Heart left ventricle (tissue), 13 donors: ENCODE measurements at regions not wholly inside any gene's neighbourhood (a gene's known extent, or its start where the extent isn't known, plus 50 kb on each side); places are given as distances from the start of the nearest gene placed in this dataset.

Source experiments
- POLR2A ChIP-seq, 2 donors: fragments of 450-650 bp; IDR thresholded peaks; one replicate each; pipeline ENCODE4 v1.6.1; 2017; ENCODE audit warnings: antibody characterized with exemption in 2 of 2, mild to moderate bottlenecking in 2 of 2, moderate library complexity in 2 of 2
- TF ChIP-seq, protein P1 (sequence below), 12 donors: fragments of 200-600 bp; sonication (generic) in 4 of 12; IDR thresholded peaks; one replicate each; pipeline versions ENCODE4 v1.5.0 to v1.8.0; 2018 to 2022; ENCODE audit warnings: antibody characterized with exemption in 12 of 12, mild to moderate bottlenecking in 5 of 12
- donor health status: ischemic (EF 13 %, LVEDD 7.1; RV severe dilation, severe dysfunction).
- donor health status: DM: no; HTN: yes; CAD: no.
- donor health status: DM: no; HTN: no; CAD: no.
- donor health status: ischemic (EF 25% LVEDD 6.9; RV normal size, moderate dysfunction).
- donor health status: ischemic (EF 25% LVEDD 5.7; RV mildly dilated, moderate dysfunction).
- donor health status: ischemic (EF 35%, LVEDD 5.7; RV mildly dilated, moderate dysfunction).
- donor health status: nonischemic (EF 11% LVEDD 7.7; RV severe dilation, severe dysfunction).
- donor health status: DM: yes; HTN: yes; CAD: no.
- donor health status: PGD.
- donor health status: ischemic (EF 29% LVEDD 5.4; RV normal size, mild dysfunction).
- donor health status: nonischemic (EF 23%, LVEDD 6.1; RV moderate dilation, normal function).

DNA sequence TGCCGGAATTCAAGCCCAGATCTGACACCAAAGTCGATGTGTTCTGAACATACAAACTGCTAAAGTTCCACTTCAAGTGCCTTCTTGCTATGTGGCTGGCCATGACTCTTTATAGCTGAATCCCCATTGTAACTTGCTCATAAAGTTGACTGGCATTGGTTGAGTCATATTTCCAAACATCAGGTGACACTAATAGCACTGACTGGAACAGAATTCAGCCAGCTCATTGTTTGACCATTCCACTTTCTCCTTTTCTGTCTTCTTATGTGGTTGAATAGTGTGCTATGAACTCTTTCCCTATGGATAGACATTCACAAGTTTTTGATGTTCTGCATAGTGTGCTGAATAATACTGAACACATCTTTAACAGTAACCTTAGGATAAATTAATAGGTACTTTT, 266.2 kb upstream of the ZFP64 start:
- TF ChIP-seq, protein P1, sequence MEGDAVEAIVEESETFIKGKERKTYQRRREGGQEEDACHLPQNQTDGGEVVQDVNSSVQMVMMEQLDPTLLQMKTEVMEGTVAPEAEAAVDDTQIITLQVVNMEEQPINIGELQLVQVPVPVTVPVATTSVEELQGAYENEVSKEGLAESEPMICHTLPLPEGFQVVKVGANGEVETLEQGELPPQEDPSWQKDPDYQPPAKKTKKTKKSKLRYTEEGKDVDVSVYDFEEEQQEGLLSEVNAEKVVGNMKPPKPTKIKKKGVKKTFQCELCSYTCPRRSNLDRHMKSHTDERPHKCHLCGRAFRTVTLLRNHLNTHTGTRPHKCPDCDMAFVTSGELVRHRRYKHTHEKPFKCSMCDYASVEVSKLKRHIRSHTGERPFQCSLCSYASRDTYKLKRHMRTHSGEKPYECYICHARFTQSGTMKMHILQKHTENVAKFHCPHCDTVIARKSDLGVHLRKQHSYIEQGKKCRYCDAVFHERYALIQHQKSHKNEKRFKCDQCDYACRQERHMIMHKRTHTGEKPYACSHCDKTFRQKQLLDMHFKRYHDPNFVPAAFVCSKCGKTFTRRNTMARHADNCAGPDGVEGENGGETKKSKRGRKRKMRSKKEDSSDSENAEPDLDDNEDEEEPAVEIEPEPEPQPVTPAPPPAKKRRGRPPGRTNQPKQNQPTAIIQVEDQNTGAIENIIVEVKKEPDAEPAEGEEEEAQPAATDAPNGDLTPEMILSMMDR (IDR thresholded peaks at IDR 0.05): no peak
- TF ChIP-seq POLR2A (IDR thresholded peaks at IDR 0.05): no peak
